SK-N-MC (cell line): ENCODE measurements at regions not wholly inside any gene's neighbourhood (a gene's known extent, or its start where the extent isn't known, plus 50 kb on each side); places are given as distances from the start of the nearest gene placed in this dataset.
"Not testable (repeated sequence)": the region's sequence is repeated elsewhere in the genome, so short reads cannot be mapped to it uniquely, and the experiment has no call there.

Experiments used
- DNase-seq: peaks from one replicate; pipeline ENCODE4 v3.0.0-alpha.2; 2011; ENCODE audit warnings: low read depth, low spot score
- H3K27ac ChIP-seq: fragments of 200-600 bp; sonication (generic); 2 replicates; pipeline ENCODE4 v1.5.1; 2016; ENCODE audit warnings: mixed run types
- H3K36me3 ChIP-seq: fragments of 200-600 bp; sonication (generic); 2 replicates; pipeline ENCODE4 v1.6.1; 2017; ENCODE audit warnings: antibody characterized with exemption, low read length, mixed read lengths; ENCODE audit not compliant: insufficient read depth
- H3K4me3 ChIP-seq: fragments of 200-600 bp; sonication (generic); 2 replicates; pipeline ENCODE4 v1.5.1; 2016
- H3K9ac ChIP-seq: fragments of 200-600 bp; sonication (generic); 2 replicates; pipeline ENCODE4 v1.8.0; 2017; ENCODE audit warnings: mixed run types, mixed read lengths; ENCODE audit not compliant: insufficient read length
- H3K9me3 ChIP-seq: fragments of 200-600 bp; sonication (generic); 2 replicates; pipeline ENCODE4 v1.6.1; 2017; ENCODE audit warnings: low read depth, mild to moderate bottlenecking, antibody characterized with exemption, low read length, moderate library complexity, mixed read lengths
- EZH2 ChIP-seq: fragments of 200-600 bp; sonication (generic); IDR thresholded peaks from one replicate; pipeline ENCODE4 v1.6.1; 2017; ENCODE audit warnings: antibody characterized with exemption
- FOXP2 ChIP-seq: optimal IDR thresholded peaks from 2 replicates; pipeline ENCODE3; 2011; ENCODE audit warnings: mild to moderate bottlenecking, moderate library complexity; ENCODE audit not compliant: insufficient read depth; ENCODE audit errors: extremely low read length, control extremely low read depth
- POLR2AphosphoS5 ChIP-seq: IDR thresholded peaks from 2 replicates; pipeline ENCODE4 v1.6.1; 2012; ENCODE audit warnings: mild to moderate bottlenecking, low read depth, low read length, borderline replicate concordance

GRCh38 chr13:31538067-31539042 lies 201.0 kb upstream of the RXFP2 start:
- no peak overlapping the region for H3K4me3 ChIP-seq
- TF ChIP-seq POLR2AphosphoS5 (no peak), FOXP2 (no peak), EZH2 (no peak)
- H3K36me3 ChIP-seq = no peaks in the 10 kb centered on the region
- no peaks in the 10 kb centered on the region for H3K9me3 ChIP-seq
- no peak overlapping the region for H3K27ac ChIP-seq
- no peak for DNase-seq
- H3K9ac ChIP-seq = no peak overlapping the region

GRCh38 chr13:31540281-31540680 lies 199.0 kb upstream of the RXFP2 start:
- Histone ChIP-seq H3K27ac (no peak overlapping the region), H3K36me3 (no peaks in the 10 kb centered on the region), H3K9ac (no peak overlapping the region), H3K4me3 (no peak overlapping the region), H3K9me3 (no peaks in the 10 kb centered on the region)
- DNase-seq = no peak
- TF ChIP-seq EZH2 = no peak
- no peak for TF ChIP-seq FOXP2
- TF ChIP-seq POLR2AphosphoS5 = no peak

- Histone ChIP-seq H3K27ac (no peak overlapping the region), H3K4me3 (no peak overlapping the region), H3K9me3 (no peaks in the 10 kb centered on the region), H3K36me3 (no peaks in the 10 kb centered on the region), H3K9ac (no peak overlapping the region)
- no peak for TF ChIP-seq EZH2
- TF ChIP-seq FOXP2 = no peak
- TF ChIP-seq POLR2AphosphoS5 = no peak
- DNase-seq = no peak
These were observed 196.1 kb upstream of the RXFP2 start for GRCh38 chr13:31543190-31543589.

GRCh38 chr13:31545616-31546015 lies 193.7 kb upstream of the RXFP2 start:
- DNase-seq = no peak
- TF ChIP-seq POLR2AphosphoS5 = no peak
- TF ChIP-seq FOXP2 = no peak
- H3K4me3 ChIP-seq = no peak overlapping the region
- H3K27ac ChIP-seq = no peak overlapping the region
- no peaks in the 10 kb centered on the region for H3K9me3 ChIP-seq
- no peak overlapping the region for H3K9ac ChIP-seq
- H3K36me3 ChIP-seq = no peaks in the 10 kb centered on the region

- no peak for DNase-seq
- H3K27ac ChIP-seq = no peak overlapping the region
- H3K36me3 ChIP-seq = no peaks in the 10 kb centered on the region
- no peak overlapping the region for H3K4me3 ChIP-seq
- H3K9ac ChIP-seq = no peak overlapping the region
- no peaks in the 10 kb centered on the region for H3K9me3 ChIP-seq
- TF ChIP-seq POLR2AphosphoS5 (no peak), FOXP2 (no peak), EZH2 (no peak)
These were observed 182.9 kb upstream of the RXFP2 start for GRCh38 chr13:31556376-31556775.

- not testable (repeated sequence) for H3K9ac ChIP-seq, DNase-seq, H3K4me3 ChIP-seq, H3K27ac ChIP-seq, H3K9me3 ChIP-seq, H3K36me3 ChIP-seq
These were observed 155.1 kb upstream of the RXFP2 start for GRCh38 chr13:31584221-31584620.

GRCh38 chr13:31587698-31588266 lies 151.5 kb upstream of the RXFP2 start:
- H3K9ac ChIP-seq = no peak overlapping the region
- no peaks in the 10 kb centered on the region for H3K36me3 ChIP-seq
- no peak for TF ChIP-seq EZH2
- no peak for TF ChIP-seq POLR2AphosphoS5
- TF ChIP-seq FOXP2 = no peak
- DNase-seq = no peak
- no peaks in the 10 kb centered on the region for H3K9me3 ChIP-seq
- H3K4me3 ChIP-seq = no peak overlapping the region
- H3K27ac ChIP-seq = no peak overlapping the region

GRCh38 chr13:31588316-31588715 lies 151.0 kb upstream of the RXFP2 start:
- Histone ChIP-seq H3K27ac (no peak overlapping the region), H3K36me3 (no peaks in the 10 kb centered on the region), H3K9me3 (no peaks in the 10 kb centered on the region), H3K4me3 (no peak overlapping the region), H3K9ac (no peak overlapping the region)
- no peak for TF ChIP-seq EZH2
- TF ChIP-seq FOXP2 = no peak
- TF ChIP-seq POLR2AphosphoS5 = no peak
- DNase-seq = no peak
